Skeletal muscle cell (primary cell): ENCODE measurements at regions not wholly inside any gene's neighbourhood (a gene's known extent, or its start where the extent isn't known, plus 50 kb on each side); places are given as distances from the start of the nearest gene placed in this dataset.
"Not testable (repeated sequence)": the region's sequence is repeated elsewhere in the genome, so short reads cannot be mapped to it uniquely, and the experiment has no call there.

Experiments used
- DNase-seq: peaks from one replicate; pipeline ENCODE4 v3.0.0-alpha.2; 2010; ENCODE audit warnings: low read depth
- H3K4me3 ChIP-seq: 2 replicates; pipeline ENCODE4 v1.5.1; 2011; ENCODE audit warnings: low read depth, mild to moderate bottlenecking, control low read depth, low read length, moderate library complexity

DNA sequence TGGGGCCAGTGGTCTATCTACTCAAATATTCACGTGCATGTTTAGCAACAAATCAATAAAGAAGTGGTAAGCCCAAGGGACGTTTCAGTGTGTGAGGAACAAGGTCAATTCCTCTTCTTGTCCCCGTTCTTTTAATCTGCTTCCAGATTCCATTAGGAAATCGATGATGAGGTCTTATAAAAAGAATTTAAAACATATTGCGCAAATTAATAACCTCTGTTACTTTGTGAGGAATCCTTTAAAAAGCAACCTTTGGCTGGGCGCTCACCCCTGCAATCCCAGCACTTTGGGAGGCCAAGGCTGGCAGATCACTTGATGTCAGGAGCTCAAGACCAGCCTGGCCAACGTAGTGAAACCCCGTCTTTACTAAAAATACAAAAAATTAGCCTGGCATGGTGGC lies 113.0 kb upstream of the TMPRSS2 start:
- no peak for DNase-seq

DNA sequence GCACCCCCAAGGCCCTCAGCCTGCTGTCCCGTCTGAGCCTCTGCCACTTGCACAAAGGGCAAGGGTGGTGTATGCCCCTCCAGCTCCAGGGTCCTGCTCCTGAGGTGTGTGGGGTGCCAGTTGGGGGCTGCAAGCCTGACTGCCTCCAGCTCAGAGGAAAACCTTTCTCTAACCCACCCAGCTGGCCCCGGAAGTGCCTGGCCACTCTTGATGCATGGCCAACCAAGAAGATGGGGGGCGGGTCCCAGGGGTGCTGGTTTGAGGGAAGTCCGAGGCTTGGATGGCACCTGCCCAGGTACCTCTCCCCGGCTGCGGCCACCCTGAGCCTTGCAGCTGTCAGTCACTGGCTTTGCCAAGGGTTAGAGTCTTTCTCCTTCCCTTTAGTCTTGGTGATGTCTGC lies 112.6 kb upstream of the TMPRSS2 start:
- no peak for DNase-seq
- no peak overlapping the region for H3K4me3 ChIP-seq

More for the DNA sequence above, 113.0 kb upstream of the TMPRSS2 start:
- H3K4me3 ChIP-seq: no peak overlapping the region

DNA sequence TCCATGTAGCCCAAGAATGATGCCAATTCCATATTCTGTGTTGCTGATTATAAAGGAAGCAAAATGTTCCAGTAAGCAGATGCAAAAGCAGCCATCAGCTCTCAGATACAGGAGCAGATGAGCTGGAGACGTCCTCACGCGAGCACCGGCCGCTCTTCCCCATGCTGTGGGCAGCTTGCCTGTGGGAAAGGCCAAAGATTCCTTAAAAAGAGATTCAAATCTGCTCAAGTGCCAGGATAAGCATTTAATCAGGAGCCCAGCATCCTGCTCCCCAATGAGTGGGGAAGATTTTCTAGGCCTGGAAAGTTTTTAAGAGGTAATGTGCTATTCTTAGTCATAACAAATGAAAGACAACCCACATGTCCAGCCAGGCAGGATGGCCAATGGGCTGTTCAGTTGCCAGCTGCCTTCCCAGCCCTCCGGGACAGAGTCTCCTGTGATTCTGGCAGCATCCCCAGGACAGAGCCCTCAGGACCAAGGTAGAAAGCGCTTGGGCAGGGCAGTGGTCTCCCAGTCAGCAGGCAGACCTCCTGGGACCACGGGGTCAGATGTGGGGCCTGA lies 108.2 kb upstream of the TMPRSS2 start:
- H3K4me3 ChIP-seq: no peak overlapping the region
- peak; percentile 77 for DNase-seq

DNA sequence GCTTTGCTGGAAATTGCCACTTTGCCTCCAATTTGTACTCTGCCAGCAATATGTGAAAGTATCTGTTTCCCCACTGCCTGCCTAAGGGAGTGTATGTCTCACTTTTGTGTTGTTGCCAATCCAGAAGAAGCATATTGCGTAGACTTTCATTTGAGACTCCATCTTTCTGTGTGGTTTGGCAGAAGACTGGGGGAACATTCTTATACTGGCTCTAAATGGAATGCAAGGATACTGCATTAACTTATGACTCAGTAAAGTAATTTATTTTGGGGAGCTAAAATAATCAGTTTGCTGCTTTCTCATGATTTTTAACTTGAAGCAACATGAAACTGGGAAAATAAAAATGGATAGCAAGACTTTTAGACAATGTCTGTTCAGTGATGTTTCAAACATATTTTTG lies 107.7 kb upstream of the TMPRSS2 start:
- peak; percentile 98 for DNase-seq
- H3K4me3 ChIP-seq: no peak overlapping the region

DNA sequence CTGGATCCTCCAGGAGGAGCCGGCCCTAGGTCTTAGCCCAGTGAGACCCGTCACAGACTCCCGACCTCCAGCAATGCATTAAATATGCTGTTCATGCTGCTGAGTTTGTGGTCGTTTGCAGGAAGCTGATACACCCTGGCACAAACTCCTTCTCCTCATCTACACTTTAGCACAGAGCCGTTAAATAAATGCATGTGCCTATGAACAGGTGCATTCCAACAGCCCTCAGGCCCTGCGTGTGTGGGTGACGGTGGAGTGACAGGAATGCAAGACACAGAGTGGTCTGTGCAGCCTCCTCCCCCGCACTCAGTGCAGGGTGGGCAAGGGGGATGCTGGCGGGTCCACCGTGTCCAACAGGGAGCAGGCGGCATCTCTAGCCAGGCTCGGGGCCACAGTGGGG lies 106.6 kb upstream of the TMPRSS2 start:
- no peak overlapping the region for H3K4me3 ChIP-seq
- no peak for DNase-seq

DNA sequence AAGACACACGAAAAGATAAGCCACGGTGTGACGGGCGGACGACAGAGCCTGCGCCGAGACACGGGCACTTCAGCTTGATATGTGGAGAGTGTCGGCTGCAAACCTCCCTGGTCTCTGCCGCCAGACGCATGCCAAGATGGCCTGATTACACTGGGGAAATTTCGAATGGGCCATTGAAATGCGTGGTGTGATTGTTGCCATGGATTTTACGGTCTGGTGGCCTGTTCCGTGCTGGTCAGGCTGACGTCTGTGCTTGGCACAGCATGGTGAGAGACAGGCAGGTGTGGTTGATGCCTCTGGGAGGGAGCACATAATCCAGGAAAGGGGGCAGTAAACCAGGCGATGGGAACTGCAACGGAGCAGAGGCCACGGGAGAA lies 105.6 kb upstream of the TMPRSS2 start:
- H3K4me3 ChIP-seq: no peak overlapping the region

DNA sequence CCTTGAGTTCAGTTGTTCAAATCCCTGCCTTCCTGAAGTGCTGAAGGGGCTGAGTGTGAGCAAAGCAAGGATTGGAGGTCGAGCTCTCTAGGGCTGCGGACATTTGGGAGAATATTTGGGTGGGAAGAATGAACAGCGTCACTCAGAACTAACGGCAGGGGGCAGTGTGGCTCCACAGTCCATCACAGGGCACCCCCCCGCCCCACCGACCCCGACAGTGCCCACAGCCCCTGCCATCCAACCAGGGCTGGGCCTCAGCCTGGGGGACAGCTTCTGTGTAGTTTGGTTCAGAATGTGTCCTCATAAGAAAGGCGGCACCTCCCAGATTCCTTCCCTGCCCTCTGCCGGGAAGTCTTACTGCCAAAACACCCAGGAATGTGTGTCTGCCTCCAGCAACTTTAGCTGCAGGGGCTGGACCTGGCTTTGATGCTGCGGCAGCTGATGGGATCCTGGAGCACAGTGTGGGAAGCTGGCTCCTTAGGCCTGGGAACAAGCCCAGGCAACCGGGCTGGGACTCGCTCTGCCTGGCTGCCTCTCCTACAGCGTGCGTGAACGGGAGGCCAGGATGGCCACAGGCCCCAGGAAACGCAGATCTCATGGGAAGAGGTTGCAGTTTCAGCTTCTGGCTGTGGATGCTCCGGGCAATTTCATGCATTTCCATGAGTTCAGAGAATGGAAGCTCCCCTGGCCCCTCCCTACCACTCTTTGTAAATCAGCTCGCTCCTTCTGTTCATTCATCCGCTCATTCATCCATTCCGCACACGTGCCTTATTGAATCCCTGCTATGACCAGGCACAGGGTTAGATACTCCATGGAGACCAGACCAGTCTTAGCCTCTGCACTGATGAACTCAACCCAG lies 104.9 kb upstream of the TMPRSS2 start:
- peak; percentile 95 for DNase-seq
- no peak overlapping the region for H3K4me3 ChIP-seq

More for the DNA sequence above, 105.6 kb upstream of the TMPRSS2 start:
- no peak for DNase-seq

DNA sequence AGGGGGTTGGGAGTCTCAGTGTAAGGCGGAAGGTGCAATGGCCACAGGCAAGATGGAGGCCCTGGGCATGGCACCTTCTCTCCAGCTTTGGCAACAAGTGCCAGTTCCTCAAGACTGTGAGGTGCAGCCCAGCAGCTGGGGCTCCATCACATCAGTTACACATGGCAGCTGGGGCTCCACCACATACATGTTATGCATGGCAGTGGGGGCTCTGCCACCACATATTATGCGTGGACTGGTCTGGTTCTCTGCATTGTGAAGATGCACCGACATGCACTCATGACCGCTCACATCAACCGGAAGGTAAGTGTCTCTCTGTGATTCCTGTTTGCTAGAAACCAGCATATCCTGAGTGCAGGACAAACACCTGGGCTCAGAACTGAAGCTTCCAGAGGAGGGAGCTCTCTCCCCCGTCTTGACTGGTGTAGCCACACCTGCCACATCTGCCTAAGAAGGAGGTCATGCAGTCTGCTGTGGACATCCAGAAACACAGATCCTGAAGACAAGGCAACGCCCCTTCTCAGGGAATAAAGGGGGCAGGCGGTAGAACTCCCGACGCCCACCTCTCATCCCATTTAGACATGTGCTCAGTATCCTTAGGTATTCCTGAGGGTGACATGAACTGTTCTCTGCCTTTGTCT lies 104.1 kb upstream of the TMPRSS2 start:
- DNase-seq: no peak

DNA sequence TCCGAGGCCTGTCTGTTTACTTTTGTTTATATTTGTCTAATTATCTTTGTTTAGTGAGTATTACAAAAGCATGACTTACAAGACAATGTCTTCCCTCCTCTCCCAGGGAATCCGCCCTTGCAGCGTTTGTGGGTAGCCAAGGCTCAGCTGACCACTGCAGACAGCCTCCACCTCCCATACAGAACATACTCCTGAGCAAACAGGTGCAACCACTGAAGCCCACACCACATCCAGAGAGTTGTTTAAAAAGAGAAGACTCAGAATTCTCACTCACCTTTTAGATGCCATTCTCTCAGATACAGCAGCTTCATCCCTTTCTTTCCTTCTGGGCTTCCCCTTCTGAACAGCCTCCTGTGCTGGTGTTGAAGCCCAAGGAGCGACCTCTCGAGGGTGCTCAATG lies 103.5 kb upstream of the TMPRSS2 start:
- H3K4me3 ChIP-seq: no peak overlapping the region

More for the DNA sequence above, 104.1 kb upstream of the TMPRSS2 start:
- no peak overlapping the region for H3K4me3 ChIP-seq

DNA sequence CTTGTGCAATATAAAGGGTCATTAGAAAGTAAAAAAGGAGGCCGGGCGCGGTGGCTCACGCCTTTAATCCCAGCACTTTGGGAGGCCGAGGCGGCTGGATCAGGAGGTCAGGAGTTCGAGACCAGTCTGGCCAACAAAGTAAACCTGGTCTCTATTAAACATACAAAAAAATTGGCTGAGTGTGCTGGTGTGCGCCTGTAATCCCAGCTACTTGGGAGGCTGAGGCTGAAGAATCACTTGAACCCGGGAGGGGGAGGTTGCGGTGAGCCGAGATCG lies 102.8 kb upstream of the TMPRSS2 start:
- DNase-seq: not testable (repeated sequence)

More for the DNA sequence above, 103.5 kb upstream of the TMPRSS2 start:
- no peak for DNase-seq

DNA sequence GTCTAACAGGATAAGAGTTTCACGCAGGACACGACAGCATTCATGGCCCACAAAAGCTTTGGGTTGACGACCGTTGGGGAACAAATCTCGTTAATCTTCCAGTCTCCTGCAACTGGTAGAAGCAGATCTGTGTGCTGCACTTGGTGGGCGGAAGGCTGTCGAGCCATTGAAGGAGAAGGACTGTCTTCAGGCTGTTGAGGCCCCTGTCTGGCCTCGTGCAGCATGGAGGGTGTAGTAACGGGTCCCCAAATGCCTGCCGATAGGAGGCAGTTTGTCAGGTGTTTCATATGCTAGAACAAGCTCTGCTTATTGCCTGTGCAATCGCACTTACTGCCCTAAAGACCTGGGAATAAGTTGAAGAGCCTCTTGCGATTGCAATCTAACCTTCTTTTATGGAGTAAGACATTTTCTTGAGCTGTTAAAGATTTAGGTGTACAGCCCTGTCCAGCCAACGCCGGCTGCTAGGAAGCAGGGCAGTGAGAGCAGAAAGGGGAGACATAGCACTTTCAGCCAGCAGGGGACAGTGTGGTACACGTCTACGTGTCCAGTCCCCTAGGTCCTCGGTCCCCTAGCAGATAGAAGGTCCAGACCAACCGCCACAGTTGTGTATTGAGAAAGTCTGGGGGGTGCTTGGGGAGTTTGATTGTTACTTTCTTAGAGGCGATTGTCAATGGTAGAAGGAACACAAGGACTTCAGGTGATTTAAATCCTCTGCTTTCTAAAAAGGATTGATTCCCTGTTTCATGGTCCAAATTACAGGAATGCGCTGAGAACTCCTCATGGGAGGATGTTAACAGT lies 102.3 kb upstream of the TMPRSS2 start:
- DNase-seq: no peak
- H3K4me3 ChIP-seq: no peak overlapping the region

More for the DNA sequence above, 102.8 kb upstream of the TMPRSS2 start:
- H3K4me3 ChIP-seq: not testable (repeated sequence)

DNA sequence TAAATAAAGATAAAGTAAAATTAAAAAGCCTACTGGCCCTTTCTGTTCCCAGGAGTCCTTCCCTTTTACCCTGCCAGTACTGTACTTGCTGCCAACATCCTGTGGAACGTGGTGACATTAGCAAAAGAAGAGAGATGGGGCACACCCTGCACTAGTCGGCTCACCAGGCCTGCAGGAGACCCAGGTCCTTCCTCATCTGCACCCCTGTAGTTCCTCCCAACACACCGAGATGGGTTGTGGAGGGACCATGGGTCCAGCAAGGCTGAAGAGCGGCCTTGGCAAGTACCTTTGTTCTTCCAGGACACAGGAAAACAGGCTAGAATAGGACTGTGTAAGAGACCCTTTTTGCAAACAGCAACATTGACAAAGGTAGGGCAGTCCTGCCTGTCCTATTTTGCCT lies 98.7 kb upstream of the TMPRSS2 start:
- H3K4me3 ChIP-seq: no peak overlapping the region
- DNase-seq: no peak

DNA sequence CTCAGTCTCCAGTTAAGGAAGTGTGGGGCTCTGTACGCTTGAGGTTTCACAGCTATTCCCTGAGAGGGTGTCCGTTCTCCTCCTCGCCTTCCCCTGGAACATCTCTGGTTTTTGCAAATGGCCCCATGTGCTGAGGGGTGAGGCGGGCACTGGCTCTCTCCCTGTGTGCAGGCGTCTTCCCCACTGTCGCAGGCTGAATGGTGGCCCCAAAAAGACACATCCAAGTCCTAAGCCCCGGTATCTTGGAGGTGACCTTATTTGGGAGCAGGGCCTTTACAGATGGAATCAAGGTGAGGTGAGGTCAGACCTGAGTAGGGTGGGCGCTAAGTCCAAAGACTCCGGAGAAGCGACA lies 98.0 kb upstream of the TMPRSS2 start:
- no peak overlapping the region for H3K4me3 ChIP-seq
- DNase-seq: no peak

DNA sequence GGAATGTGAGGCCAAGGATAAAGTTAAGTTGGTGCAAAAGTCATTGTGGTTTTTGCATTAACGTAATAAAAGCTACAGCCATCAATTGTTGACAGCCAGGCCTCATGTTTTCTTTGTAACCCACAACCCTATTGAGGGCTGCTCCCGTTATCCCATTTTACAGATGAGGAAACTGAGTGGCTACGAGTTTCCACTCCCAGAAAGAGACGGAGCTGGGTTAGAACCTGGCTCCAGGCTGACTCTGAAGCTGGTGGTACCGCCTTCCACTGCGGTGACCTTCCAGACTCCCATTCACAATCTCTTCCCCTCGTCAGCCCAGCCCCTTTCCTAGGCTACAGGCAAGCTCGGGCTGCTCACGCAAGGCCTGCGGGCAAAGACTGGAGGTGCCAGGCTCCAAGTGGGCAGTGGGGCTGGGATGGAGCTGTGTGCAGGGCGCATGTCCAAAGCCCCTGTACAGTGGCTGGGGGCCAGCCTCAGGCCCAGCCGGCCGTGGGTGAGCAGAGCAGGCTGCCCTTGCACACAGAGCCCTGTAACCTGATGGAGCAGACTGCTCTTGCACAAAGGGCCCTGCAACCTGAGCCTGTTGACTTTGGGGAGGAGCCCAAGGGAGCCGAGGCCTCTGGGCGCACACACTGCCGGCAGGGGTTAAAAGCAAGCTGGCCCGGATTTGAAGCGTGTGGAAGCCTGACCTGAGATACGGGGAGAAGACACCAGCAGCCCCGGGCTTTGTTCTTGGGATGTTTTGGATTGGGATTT lies 97.4 kb upstream of the TMPRSS2 start:
- H3K4me3 ChIP-seq: no peak overlapping the region
- no peak for DNase-seq

DNA sequence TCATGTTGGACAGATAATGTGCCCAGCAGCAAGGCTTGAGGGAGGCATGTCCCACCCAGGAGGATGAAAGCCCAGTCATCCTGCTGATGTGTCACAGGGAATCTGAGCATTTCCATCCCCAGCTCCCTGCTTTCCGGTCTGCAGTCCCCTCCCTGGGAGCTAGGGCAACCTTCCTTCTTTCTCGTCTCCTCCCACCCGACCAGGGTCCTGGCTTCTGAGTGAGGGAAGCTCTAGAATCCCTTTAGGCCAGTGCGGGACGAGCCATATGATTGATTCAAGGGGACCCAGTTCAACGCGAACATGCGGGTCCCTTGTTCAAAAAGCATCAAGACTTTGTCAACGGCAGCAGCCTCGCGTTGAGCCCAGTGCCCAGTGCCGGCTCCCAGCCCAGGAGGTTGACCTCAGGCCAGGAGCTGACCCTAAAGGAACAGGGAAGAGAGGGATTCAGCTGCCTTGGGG lies 96.7 kb upstream of the TMPRSS2 start:
- H3K4me3 ChIP-seq: no peak overlapping the region
- DNase-seq: no peak

DNA sequence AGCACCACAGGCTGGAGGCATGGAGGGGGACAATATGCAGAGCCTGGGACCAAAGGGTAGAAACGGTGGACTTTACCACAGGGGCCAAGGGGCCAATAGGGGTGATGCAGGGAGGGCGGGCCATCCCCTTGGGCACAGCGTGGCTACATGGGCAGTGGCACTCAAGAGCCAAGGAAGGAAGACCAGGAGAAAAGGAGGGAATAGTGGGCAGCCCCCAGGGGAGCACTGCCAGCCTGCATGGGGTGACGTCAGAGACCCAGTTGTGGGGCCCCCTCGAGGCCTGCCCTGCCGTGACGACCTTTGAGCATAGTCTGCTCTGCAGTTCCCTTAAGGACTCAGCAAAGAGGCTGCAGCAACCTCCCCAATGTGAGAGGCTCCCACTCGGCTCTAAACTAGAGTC lies 95.5 kb upstream of the TMPRSS2 start:
- no peak overlapping the region for H3K4me3 ChIP-seq
- no peak for DNase-seq

DNA sequence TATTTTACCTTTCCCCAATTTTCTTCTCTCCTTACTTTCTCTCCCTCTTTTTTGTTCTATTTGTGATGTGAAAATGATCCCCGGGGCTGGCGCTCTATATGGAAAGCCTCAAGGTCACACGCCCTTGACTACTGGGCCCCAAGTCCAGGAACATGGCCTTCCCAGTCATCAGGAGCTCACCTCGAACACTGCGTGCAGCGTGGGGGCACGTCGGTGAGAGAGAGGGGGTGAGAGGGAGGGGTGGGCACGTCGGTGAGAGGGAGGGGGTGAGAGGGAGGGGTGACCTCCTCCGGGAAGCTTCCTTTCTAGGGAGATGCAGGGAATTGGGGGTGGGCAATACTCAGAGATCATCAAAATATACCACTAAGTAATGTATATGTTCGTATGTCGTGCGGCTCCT lies 94.6 kb upstream of the TMPRSS2 start:
- no peak for DNase-seq
- no peak overlapping the region for H3K4me3 ChIP-seq

DNA sequence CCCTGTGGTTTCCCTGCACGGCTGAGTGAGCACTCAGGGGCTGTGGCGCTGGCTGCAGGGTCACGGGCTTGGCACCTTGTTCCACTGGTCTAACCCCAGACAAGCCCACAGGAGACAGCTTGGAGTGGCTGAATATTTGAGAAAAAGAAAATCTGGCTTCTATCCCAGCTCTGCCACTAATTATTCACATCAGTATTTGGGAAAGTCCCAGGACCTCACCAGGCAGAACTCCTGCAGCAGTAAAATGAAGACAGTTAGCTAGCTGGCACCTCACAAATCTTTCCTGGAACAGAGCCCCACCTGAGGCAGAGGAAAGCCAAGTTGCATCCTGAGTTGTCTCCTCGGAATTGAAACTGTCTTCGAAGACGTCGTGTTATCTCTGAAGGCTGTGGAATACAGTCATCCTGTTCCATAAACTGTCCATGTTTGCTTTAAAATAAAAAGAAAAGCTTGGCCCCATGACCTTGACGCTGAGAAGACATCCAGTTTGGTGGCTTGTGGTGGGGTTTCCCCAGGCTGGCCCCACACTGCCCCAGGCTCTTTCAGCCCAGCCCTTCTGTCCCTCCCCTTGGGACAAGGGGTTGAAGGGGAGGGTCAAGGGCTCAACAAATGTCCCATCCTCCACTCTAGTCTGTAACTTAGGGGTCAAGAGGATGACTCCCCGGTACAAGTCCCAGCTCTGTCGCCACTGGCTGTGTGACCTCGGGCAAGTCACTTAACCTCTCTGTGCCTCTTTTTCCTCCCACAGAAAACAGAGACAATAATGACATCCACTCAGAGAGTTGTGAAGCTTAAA lies 93.8 kb upstream of the TMPRSS2 start:
- no peak for DNase-seq
- H3K4me3 ChIP-seq: no peak overlapping the region
